Karpas-422 (cell line): ENCODE measurements at regions not wholly inside any gene's neighbourhood (a gene's known extent, or its start where the extent isn't known, plus 50 kb on each side); places are given as distances from the start of the nearest gene placed in this dataset.

Experiments used
- DNase-seq: peaks from one replicate; pipeline ENCODE4 v3.0.0-alpha.2; 2015
- H2AFZ ChIP-seq: fragments of 200-600 bp; sonication (generic); 2 replicates; pipeline ENCODE4 v1.6.1; 2014; ENCODE audit warnings: antibody characterized with exemption, low read length, mixed read lengths
- H3K27ac ChIP-seq: fragments of 200-600 bp; sonication (generic); 2 replicates; pipeline ENCODE4 v1.5.1; 2014; ENCODE audit warnings: mild to moderate bottlenecking, low read length, moderate library complexity
- H3K27me3 ChIP-seq: fragments of 200-600 bp; sonication (generic); 2 replicates; pipeline ENCODE4 v1.6.1; 2014; ENCODE audit warnings: low read length, mixed read lengths
- H3K36me3 ChIP-seq: fragments of 200-600 bp; sonication (generic); 2 replicates; pipeline ENCODE4 v1.6.1; 2014; ENCODE audit warnings: low read length, mixed read lengths; ENCODE audit not compliant: insufficient read depth
- H3K4me1 ChIP-seq: fragments of 200-600 bp; sonication (generic); 2 replicates; pipeline ENCODE4 v1.6.1; 2014; ENCODE audit warnings: mild to moderate bottlenecking, low read length, mixed read lengths
- H3K4me2 ChIP-seq: fragments of 200-600 bp; sonication (generic); 2 replicates; pipeline ENCODE4 v1.6.1; 2014; ENCODE audit warnings: low read length, low read depth, mild to moderate bottlenecking; ENCODE audit not compliant: poor library complexity, severe bottlenecking
- H3K4me3 ChIP-seq: fragments of 200-600 bp; sonication (generic); 2 replicates; pipeline ENCODE4 v1.5.1; 2014; ENCODE audit warnings: mild to moderate bottlenecking, antibody characterized with exemption, low read length, mixed read lengths
- H3K79me2 ChIP-seq: fragments of 200-600 bp; sonication (generic); 2 replicates; pipeline ENCODE4 v1.6.1; 2014; ENCODE audit warnings: mild to moderate bottlenecking, low read length, mixed read lengths
- H3K9ac ChIP-seq: fragments of 200-600 bp; sonication (generic); 2 replicates; pipeline ENCODE4 v1.6.0; 2014; ENCODE audit warnings: low read length
- H3K9me2 ChIP-seq: fragments of 200-600 bp; sonication (generic), shearing (Covaris generic); replicated peaks from 2 replicates; pipeline ENCODE4 v1.6.0; 2014; ENCODE audit warnings: mild to moderate bottlenecking, low read length, moderate library complexity; ENCODE audit not compliant: insufficient read depth
- H3K9me3 ChIP-seq: fragments of 300-700, 200-600 bp; sonication (generic); 2 replicates; pipeline ENCODE4 v1.6.1; 2014; ENCODE audit warnings: low read length, mixed read lengths
- H4K20me1 ChIP-seq: fragments of 200-600 bp; sonication (generic); 2 replicates; pipeline ENCODE4 v1.6.1; 2014; ENCODE audit warnings: mild to moderate bottlenecking, antibody characterized with exemption, low read length, low read depth; ENCODE audit not compliant: insufficient read depth

DNA sequence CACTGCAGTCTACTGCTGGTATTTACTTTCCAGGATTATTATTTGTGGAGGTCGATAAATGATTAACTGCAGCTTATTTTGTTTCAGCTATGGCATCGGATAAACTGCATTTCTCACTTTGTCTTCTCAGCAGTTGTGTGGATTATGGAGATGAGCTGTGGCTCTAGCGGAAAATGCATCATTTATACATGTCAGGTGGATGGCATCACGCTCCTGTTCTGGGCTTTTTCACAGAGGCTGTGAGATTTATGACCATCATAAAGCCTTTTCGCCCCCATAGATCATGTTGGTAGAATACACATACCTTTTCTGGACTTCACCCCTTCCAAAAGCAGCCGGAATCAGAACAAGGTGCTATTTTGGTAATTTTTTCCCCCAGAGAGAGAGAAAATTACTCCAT lies 118.8 kb upstream of the MAGEB18 start:
- Histone ChIP-seq H3K27me3 (no peaks in the 10 kb centered on the region), H3K4me3 (no peak overlapping the region), H4K20me1 (no peaks in the 10 kb centered on the region)

DNA sequence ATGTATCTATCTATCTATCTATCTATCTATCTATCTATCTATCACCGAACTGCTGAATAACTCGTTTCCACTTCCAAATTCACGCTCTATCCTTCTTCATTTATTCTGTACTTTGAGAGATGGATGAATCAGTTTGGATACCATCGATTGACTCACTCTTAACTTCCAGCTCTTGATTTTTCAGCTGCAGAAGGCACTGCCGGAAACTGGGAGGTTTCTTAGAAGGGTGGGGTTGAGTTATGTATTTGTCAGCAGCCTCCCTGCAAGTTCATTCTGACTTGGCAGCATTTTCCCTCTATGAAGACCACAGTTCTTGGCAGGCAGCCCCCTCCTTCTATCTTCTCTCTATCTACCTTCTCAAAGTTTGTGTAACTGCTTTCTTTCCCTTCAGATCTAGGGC lies 112.0 kb upstream of the MAGEB18 start:
- no peak overlapping the region for H3K4me2 ChIP-seq
- H3K4me3 ChIP-seq: no peak overlapping the region
- no peaks in the 10 kb centered on the region for H3K79me2 ChIP-seq
- peaks cover 25% of the 10 kb centered on the region for H3K9me3 ChIP-seq
- no peaks in the 10 kb centered on the region for H3K27me3 ChIP-seq
- no peak overlapping the region for H3K27ac ChIP-seq
- no peaks in the 10 kb centered on the region for H3K36me3 ChIP-seq
- DNase-seq: no peak
- H4K20me1 ChIP-seq: no peaks in the 10 kb centered on the region
- no peak overlapping the region for H3K9ac ChIP-seq
- no peak overlapping the region for H2AFZ ChIP-seq
- H3K9me2 ChIP-seq: no peaks in the 10 kb centered on the region
- H3K4me1 ChIP-seq: no peaks in the 10 kb centered on the region

More for the DNA sequence above, 118.8 kb upstream of the MAGEB18 start:
- Histone ChIP-seq H3K79me2 (no peaks in the 10 kb centered on the region), H3K27ac (no peak overlapping the region), H3K9me2 (no peaks in the 10 kb centered on the region), H3K4me1 (no peaks in the 10 kb centered on the region), H3K4me2 (no peak overlapping the region), H3K9me3 (peaks cover 21% of the 10 kb centered on the region), H2AFZ (no peak overlapping the region), H3K9ac (no peak overlapping the region), H3K36me3 (no peaks in the 10 kb centered on the region)
- no peak for DNase-seq

DNA sequence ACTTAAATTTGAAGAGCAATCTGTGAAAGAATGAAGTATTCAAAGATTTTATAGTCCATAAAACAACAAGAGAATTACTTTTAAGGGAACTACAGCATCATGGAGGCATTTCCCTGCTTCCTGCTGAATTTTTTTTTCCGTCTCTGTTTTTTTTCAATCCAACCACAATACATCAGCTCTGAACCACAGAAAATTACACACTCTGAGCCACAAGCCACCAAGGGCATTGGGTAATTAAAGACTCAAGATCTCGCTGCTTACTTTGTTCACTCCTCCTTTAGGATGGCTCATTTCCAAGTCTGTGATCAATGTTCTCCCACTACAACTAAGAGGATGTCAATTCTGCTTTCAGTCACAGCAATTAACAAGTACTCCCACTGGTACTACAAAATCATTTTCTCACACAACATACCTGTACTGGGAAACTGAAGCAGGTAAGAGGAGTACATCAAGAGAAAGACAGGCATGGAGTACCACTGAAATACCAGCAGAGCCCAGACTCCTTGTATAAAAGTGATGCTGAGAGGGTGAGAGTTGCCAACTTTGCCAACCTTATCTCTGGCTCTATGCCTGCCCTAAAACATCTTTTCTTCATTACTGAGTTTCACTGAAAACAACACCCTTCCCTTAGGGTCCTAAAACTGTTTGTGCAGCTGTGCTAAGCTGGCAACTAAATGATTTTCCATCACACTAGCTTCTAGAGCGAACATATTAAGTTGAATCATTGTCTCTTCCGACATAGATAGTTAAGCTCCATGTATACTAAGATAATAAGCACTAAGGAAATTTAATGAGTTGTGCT lies 105.8 kb upstream of the MAGEB18 start:
- Histone ChIP-seq H4K20me1 (no peaks in the 10 kb centered on the region), H3K27ac (no peak overlapping the region), H3K4me1 (no peaks in the 10 kb centered on the region), H3K9ac (no peak overlapping the region), H3K79me2 (no peaks in the 10 kb centered on the region), H3K27me3 (no peaks in the 10 kb centered on the region), H2AFZ (no peak overlapping the region), H3K4me2 (no peak overlapping the region), H3K36me3 (no peaks in the 10 kb centered on the region), H3K9me2 (no peaks in the 10 kb centered on the region), H3K9me3 (peaks cover 11% of the 10 kb centered on the region), H3K4me3 (no peak overlapping the region)
- no peak for DNase-seq

DNA sequence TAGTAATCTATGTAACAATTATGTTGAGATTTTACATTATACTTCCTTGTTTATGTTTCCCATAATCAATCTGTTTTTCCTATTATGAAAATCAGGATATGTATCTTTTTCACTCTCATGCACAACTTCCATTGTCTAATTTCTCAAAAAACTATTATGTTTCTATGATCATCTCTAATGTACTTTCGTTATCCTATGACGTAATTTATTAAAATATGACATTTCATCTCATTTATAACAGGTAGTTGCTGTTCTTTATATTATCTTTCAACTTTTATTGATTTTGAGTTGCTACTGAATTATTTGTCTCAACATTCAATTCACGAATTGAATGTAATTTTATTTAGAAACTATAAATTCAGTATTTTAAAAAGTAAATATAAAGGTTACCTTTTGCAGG lies 100.8 kb upstream of the MAGEB18 start:
- H4K20me1 ChIP-seq: no peaks in the 10 kb centered on the region
- H3K79me2 ChIP-seq: no peaks in the 10 kb centered on the region
- no peaks in the 10 kb centered on the region for H3K27me3 ChIP-seq
- no peak overlapping the region for H3K4me2 ChIP-seq
- no peak overlapping the region for H3K27ac ChIP-seq
- H3K9me2 ChIP-seq: no peaks in the 10 kb centered on the region
- no peak for DNase-seq
- H2AFZ ChIP-seq: no peak overlapping the region
- H3K36me3 ChIP-seq: no peaks in the 10 kb centered on the region
- H3K9me3 ChIP-seq: peaks cover 13% of the 10 kb centered on the region
- H3K4me3 ChIP-seq: no peak overlapping the region
- no peaks in the 10 kb centered on the region for H3K4me1 ChIP-seq
- H3K9ac ChIP-seq: no peak overlapping the region

DNA sequence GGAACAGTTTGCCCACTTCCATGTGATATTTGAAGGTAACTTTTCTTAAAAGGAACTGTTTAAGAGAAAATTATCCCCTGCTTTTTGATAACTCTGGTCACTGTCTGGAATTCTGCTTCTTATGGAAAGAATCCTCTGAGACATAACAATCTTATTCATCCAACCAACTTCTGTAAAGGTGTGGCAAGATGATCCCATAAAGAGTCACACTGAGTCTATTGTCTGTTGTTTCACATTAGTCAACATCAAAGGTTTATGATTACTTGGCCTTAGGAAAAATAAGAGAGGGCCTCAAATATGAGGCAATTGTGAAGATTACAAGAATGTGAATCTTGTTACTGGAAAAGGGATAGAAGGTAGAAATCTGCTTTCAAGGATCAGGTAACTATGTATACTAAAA lies 88.0 kb upstream of the MAGEB18 start:
- no peak for DNase-seq
- H3K27ac ChIP-seq: no peak overlapping the region
- H3K27me3 ChIP-seq: no peaks in the 10 kb centered on the region
- no peak overlapping the region for H2AFZ ChIP-seq
- no peaks in the 10 kb centered on the region for H3K4me1 ChIP-seq
- H3K9ac ChIP-seq: no peak overlapping the region
- H3K9me2 ChIP-seq: no peaks in the 10 kb centered on the region
- H4K20me1 ChIP-seq: no peaks in the 10 kb centered on the region
- no peaks in the 10 kb centered on the region for H3K36me3 ChIP-seq
- H3K9me3 ChIP-seq: peaks cover 21% of the 10 kb centered on the region
- no peak overlapping the region for H3K4me2 ChIP-seq
- no peaks in the 10 kb centered on the region for H3K79me2 ChIP-seq
- no peak overlapping the region for H3K4me3 ChIP-seq

DNA sequence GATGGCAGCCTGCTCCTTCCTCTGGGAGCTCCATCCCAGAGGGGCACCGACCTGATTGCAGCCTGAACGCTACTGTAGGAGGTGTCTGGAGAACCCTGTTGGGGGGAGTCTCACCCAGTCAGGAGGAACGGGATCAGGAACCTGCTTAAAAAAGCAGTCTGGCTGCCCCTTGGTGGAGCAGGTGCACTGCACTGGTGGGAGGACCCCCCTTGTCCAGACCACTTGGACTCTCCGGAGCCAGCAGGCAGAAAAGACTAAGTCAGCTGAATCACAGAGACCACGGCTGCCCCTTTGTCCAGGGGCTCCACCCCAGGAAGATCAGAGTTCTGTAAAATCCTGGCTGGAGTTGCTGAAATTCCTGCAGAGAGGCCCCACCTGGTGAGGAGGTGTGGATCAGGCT lies 67.3 kb upstream of the MAGEB18 start:
- H3K27ac ChIP-seq: no peak overlapping the region
- H2AFZ ChIP-seq: no peak overlapping the region
- H3K4me2 ChIP-seq: no peak overlapping the region
- peaks cover 30% of the 10 kb centered on the region for H3K9me3 ChIP-seq
- no peaks in the 10 kb centered on the region for H4K20me1 ChIP-seq
- H3K79me2 ChIP-seq: no peaks in the 10 kb centered on the region
- H3K36me3 ChIP-seq: no peaks in the 10 kb centered on the region
- no peak overlapping the region for H3K9ac ChIP-seq
- no peak overlapping the region for H3K4me3 ChIP-seq
- no peaks in the 10 kb centered on the region for H3K4me1 ChIP-seq
- H3K9me2 ChIP-seq: no peaks in the 10 kb centered on the region
- H3K27me3 ChIP-seq: no peaks in the 10 kb centered on the region
- no peak for DNase-seq

DNA sequence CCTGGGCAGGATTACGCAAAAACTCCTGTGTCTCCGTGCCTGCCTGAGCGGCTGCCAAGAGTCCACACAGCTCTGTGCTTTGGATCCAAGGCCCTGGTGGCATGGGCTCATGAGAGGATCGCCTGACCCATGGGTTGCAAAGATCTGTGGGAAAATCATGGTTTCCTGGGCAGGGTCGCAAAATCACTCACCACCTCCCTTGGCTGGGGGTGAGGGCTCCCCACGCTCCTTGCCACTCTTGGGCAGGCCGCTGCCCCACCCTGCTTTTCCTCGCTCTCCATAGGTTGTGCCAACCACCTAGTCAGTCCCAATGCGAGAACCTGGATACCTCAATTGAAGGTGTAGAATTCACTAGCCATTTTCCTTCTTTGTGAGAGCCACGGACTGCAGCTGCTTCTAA lies 66.5 kb upstream of the MAGEB18 start:
- no peaks in the 10 kb centered on the region for H3K27me3 ChIP-seq
- no peak overlapping the region for H3K4me3 ChIP-seq
- H3K9me3 ChIP-seq: peaks cover 30% of the 10 kb centered on the region
- no peak for DNase-seq
- H3K9ac ChIP-seq: no peak overlapping the region
- no peaks in the 10 kb centered on the region for H3K36me3 ChIP-seq
- H3K27ac ChIP-seq: no peak overlapping the region
- no peaks in the 10 kb centered on the region for H3K79me2 ChIP-seq
- no peaks in the 10 kb centered on the region for H4K20me1 ChIP-seq
- no peaks in the 10 kb centered on the region for H3K9me2 ChIP-seq
- no peak overlapping the region for H3K4me2 ChIP-seq
- no peak overlapping the region for H2AFZ ChIP-seq
- H3K4me1 ChIP-seq: no peaks in the 10 kb centered on the region

DNA sequence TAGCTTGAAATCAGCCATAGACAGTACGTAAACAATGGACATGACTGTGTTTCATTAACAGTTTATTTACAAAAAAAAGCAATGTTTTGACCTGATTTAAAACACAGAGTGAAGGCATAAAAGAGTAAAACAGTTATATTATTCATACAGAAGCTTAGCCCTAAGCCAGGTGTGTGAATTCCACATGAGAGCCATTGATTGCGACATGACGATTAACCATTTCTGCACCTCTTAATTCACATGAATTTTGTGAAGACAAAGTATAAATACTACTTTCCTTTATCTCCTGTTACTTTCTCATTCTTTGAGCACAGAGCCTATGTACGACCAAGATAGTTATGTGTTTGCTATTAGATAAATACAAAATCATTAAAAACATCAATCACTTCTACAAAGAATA lies 55.0 kb upstream of the MAGEB18 start:
- H3K79me2 ChIP-seq: no peaks in the 10 kb centered on the region
- H3K9me2 ChIP-seq: no peaks in the 10 kb centered on the region
- no peak for DNase-seq
- no peaks in the 10 kb centered on the region for H3K36me3 ChIP-seq
- no peak overlapping the region for H2AFZ ChIP-seq
- H3K27me3 ChIP-seq: no peaks in the 10 kb centered on the region
- H3K27ac ChIP-seq: no peak overlapping the region
- H3K4me1 ChIP-seq: no peaks in the 10 kb centered on the region
- no peak overlapping the region for H3K9ac ChIP-seq
- H3K4me3 ChIP-seq: no peak overlapping the region
- no peaks in the 10 kb centered on the region for H4K20me1 ChIP-seq
- H3K4me2 ChIP-seq: no peak overlapping the region
- H3K9me3 ChIP-seq: peaks cover 33% of the 10 kb centered on the region
